ENCODE measurements at regions not wholly inside any gene's neighbourhood (a gene's known extent, or its start where the extent isn't known, plus 50 kb on each side); places are given as distances from the start of the nearest gene placed in this dataset.
"Not testable (repeated sequence)": the region's sequence is repeated elsewhere in the genome, so short reads cannot be mapped to it uniquely, and the experiment has no call there.

GRCh38 chr5:56659971-56660370 is 155.4 kb upstream of the MAP3K1 start:
- DNase-seq (ENCODE audit: low read depth in 2 of 2): no peak

GRCh38 chr5:56658972-56659371 is 156.4 kb upstream of the MAP3K1 start:
- no peak for DNase-seq (ENCODE audit: low read depth in 2 of 2)

GRCh38 chr5:56656846-56657726 is 158.3 kb upstream of the MAP3K1 start:
- no peak for DNase-seq (ENCODE audit: low read depth in 2 of 2)

GRCh38 chr5:56651893-56652292 is 163.5 kb upstream of the MAP3K1 start:
- no peak for DNase-seq (ENCODE audit: low read depth in 2 of 2)

- DNase-seq (ENCODE audit: low read depth in 2 of 2): no peak
Observed at GRCh38 chr5:56650386-56650785, 165.0 kb upstream of the MAP3K1 start.

- no peak for DNase-seq (ENCODE audit: low read depth in 2 of 2)
Observed at GRCh38 chr5:56649569-56649968, 165.8 kb upstream of the MAP3K1 start.

GRCh38 chr5:56648460-56649034 is 166.8 kb upstream of the MAP3K1 start:
- no peak for DNase-seq (ENCODE audit: low read depth in 2 of 2)

- DNase-seq (ENCODE audit: low read depth in 2 of 2): no peak
Observed at GRCh38 chr5:56647099-56647850, 168.1 kb upstream of the MAP3K1 start.

- no peak for DNase-seq (ENCODE audit: low read depth in 2 of 2)
Observed at GRCh38 chr5:56641635-56642260, 173.6 kb upstream of the MAP3K1 start.

GRCh38 chr5:56640763-56641406 is 174.5 kb upstream of the MAP3K1 start:
- DNase-seq (ENCODE audit: low read depth in 2 of 2): no peak

GRCh38 chr5:56639476-56639875 is 175.9 kb upstream of the MAP3K1 start:
- DNase-seq (ENCODE audit: low read depth in 2 of 2): no peak

- no peak for DNase-seq (ENCODE audit: low read depth in 2 of 2)
Observed at GRCh38 chr5:56638768-56639238, 176.5 kb upstream of the MAP3K1 start.

- DNase-seq (ENCODE audit: low read depth in 2 of 2): no peak
Observed at GRCh38 chr5:56638061-56638621, 177.2 kb upstream of the MAP3K1 start.

- no peak for DNase-seq (ENCODE audit: low read depth in 2 of 2)
Observed at GRCh38 chr5:56637321-56637920, 177.9 kb upstream of the MAP3K1 start.

- DNase-seq (ENCODE audit: low read depth in 2 of 2): no peak
Observed at GRCh38 chr5:56633950-56634349, 181.4 kb upstream of the MAP3K1 start.

GRCh38 chr5:56632939-56633338 is 182.4 kb upstream of the MAP3K1 start:
- no peak for DNase-seq (ENCODE audit: low read depth in 2 of 2)

GRCh38 chr5:56632199-56632598 is 183.2 kb upstream of the MAP3K1 start:
- DNase-seq (ENCODE audit: low read depth in 2 of 2): no peak

- DNase-seq (ENCODE audit: low read depth in 2 of 2): no peak
Observed at GRCh38 chr5:56631719-56632118, 183.6 kb upstream of the MAP3K1 start.

- DNase-seq (ENCODE audit: low read depth in 2 of 2): not testable (repeated sequence)
Observed at GRCh38 chr5:56628616-56629015, 186.7 kb upstream of the MAP3K1 start.

GRCh38 chr5:56625541-56625940 is 189.8 kb upstream of the MAP3K1 start:
- DNase-seq (ENCODE audit: low read depth in 2 of 2): no peak

GRCh38 chr5:56624751-56625150 is 190.6 kb upstream of the MAP3K1 start:
- DNase-seq (ENCODE audit: low read depth in 2 of 2): no peak

All from stimulated activated CD8-positive, alpha-beta memory T cell treated with anti-CD3 and anti-CD28 coated beads, Interleukin-2, amount 100 ng/mL, for 1 hour (primary cell).